ENCODE measurements at regions not wholly inside any gene's neighbourhood (a gene's known extent, or its start where the extent isn't known, plus 50 kb on each side); places are given as distances from the start of the nearest gene placed in this dataset.

DNA sequence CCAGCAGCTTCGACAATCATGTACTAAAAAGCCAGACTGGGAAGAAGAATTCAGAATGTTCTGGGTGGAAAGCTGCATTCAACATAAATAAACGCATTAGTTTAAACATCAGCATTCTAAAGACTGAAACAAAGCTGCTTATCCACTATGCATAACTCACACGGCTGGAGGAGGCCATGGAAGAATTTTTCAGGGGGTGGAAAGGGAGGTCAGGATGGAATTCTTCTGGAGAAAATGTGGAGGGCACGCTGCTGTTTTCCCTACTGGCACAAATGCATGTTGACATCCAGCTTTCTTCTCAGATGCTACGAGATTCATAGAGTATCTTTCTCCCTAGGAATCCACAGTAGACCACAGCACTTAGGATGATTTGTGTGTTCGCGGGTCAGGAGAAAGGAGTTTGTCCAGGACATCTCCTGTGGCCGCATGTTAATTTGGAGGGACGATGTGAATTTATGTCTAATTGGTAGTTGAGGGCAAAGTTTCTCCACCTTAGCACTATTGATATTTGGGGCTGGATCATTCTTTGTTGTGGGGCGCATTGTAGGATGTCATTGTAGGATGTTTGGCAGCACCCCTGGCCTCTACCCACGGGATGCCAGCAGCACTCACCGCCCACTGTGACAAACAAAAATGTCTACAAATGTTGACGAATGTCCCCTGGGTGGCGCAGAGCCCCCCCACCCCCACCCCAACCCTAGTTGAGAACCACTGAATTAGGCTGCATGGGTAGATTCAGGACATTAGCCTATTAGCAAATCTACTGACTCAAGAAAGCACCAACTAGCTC is 86.5 kb upstream of the KAZN start (continued):
- TF ChIP-seq, protein P1, sequence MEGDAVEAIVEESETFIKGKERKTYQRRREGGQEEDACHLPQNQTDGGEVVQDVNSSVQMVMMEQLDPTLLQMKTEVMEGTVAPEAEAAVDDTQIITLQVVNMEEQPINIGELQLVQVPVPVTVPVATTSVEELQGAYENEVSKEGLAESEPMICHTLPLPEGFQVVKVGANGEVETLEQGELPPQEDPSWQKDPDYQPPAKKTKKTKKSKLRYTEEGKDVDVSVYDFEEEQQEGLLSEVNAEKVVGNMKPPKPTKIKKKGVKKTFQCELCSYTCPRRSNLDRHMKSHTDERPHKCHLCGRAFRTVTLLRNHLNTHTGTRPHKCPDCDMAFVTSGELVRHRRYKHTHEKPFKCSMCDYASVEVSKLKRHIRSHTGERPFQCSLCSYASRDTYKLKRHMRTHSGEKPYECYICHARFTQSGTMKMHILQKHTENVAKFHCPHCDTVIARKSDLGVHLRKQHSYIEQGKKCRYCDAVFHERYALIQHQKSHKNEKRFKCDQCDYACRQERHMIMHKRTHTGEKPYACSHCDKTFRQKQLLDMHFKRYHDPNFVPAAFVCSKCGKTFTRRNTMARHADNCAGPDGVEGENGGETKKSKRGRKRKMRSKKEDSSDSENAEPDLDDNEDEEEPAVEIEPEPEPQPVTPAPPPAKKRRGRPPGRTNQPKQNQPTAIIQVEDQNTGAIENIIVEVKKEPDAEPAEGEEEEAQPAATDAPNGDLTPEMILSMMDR (IDR thresholded peaks at IDR 0.05): no peak
- TF ChIP-seq, protein P2, sequence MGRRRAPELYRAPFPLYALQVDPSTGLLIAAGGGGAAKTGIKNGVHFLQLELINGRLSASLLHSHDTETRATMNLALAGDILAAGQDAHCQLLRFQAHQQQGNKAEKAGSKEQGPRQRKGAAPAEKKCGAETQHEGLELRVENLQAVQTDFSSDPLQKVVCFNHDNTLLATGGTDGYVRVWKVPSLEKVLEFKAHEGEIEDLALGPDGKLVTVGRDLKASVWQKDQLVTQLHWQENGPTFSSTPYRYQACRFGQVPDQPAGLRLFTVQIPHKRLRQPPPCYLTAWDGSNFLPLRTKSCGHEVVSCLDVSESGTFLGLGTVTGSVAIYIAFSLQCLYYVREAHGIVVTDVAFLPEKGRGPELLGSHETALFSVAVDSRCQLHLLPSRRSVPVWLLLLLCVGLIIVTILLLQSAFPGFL (CRISPR knock-in tag; IDR thresholded peaks at IDR 0.05; ENCODE audit: borderline replicate concordance): no peak
- no peak for TF ChIP-seq GABPB1 (CRISPR knock-in tag; IDR thresholded peaks at IDR 0.05)

DNA sequence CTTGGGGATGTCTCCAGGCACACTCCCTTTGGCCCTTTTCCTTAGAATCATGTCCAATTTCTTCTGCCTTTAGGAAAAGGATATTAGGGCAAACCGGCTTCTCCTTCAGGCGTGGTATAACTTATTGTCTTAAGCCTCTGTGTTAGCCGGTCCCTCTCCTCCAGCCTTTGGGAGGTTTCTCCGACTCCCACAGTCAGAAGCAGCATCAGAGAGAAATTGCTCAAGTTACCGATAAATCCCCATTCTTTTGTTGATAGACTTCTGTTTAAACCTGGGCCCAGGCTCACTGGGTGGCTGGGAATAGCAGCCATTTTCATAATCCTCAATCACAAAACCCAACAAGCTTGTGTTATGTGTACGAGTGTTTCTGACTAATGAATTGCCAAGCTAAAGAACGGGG is 85.4 kb upstream of the KAZN start:
- ChIA-PET POLR2A (no interaction called here), CTCF (interaction anchor here (1.0 to 2.1 kb wide), 3 partner anchors 25 to 78 kb away, joined by 3 to 6 read pairs (median 3); no protein-coding TSS in a partner anchor)
- no peak for TF ChIP-seq NFATC4 (CRISPR knock-in tag; IDR thresholded peaks at IDR 0.05)
- no peak for TF ChIP-seq NR3C1 (CRISPR knock-in tag; conservative IDR thresholded peaks at IDR 0.05; ENCODE audit: low read depth)
- TF ChIP-seq, protein P3, sequence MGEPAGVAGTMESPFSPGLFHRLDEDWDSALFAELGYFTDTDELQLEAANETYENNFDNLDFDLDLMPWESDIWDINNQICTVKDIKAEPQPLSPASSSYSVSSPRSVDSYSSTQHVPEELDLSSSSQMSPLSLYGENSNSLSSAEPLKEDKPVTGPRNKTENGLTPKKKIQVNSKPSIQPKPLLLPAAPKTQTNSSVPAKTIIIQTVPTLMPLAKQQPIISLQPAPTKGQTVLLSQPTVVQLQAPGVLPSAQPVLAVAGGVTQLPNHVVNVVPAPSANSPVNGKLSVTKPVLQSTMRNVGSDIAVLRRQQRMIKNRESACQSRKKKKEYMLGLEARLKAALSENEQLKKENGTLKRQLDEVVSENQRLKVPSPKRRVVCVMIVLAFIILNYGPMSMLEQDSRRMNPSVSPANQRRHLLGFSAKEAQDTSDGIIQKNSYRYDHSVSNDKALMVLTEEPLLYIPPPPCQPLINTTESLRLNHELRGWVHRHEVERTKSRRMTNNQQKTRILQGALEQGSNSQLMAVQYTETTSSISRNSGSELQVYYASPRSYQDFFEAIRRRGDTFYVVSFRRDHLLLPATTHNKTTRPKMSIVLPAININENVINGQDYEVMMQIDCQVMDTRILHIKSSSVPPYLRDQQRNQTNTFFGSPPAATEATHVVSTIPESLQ (CRISPR knock-in tag; IDR thresholded peaks at IDR 0.05): no peak
- TF ChIP-seq, protein P4, sequence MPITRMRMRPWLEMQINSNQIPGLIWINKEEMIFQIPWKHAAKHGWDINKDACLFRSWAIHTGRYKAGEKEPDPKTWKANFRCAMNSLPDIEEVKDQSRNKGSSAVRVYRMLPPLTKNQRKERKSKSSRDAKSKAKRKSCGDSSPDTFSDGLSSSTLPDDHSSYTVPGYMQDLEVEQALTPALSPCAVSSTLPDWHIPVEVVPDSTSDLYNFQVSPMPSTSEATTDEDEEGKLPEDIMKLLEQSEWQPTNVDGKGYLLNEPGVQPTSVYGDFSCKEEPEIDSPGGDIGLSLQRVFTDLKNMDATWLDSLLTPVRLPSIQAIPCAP (CRISPR knock-in tag; IDR thresholded peaks at IDR 0.05): no peak
- TF ChIP-seq, protein P1 (IDR thresholded peaks at IDR 0.05): no peak
- no peak for TF ChIP-seq EMX1 (CRISPR knock-in tag; IDR thresholded peaks at IDR 0.05)
- TF ChIP-seq, protein P5, sequence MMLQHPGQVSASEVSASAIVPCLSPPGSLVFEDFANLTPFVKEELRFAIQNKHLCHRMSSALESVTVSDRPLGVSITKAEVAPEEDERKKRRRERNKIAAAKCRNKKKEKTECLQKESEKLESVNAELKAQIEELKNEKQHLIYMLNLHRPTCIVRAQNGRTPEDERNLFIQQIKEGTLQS (CRISPR knock-in tag; conservative IDR thresholded peaks at IDR 0.05): no peak
- no peak for TF ChIP-seq ETV6 (CRISPR knock-in tag; IDR thresholded peaks at IDR 0.05)
- no peak for TF ChIP-seq MYBL2 (CRISPR knock-in tag; IDR thresholded peaks at IDR 0.05)
- TF ChIP-seq, protein P6, sequence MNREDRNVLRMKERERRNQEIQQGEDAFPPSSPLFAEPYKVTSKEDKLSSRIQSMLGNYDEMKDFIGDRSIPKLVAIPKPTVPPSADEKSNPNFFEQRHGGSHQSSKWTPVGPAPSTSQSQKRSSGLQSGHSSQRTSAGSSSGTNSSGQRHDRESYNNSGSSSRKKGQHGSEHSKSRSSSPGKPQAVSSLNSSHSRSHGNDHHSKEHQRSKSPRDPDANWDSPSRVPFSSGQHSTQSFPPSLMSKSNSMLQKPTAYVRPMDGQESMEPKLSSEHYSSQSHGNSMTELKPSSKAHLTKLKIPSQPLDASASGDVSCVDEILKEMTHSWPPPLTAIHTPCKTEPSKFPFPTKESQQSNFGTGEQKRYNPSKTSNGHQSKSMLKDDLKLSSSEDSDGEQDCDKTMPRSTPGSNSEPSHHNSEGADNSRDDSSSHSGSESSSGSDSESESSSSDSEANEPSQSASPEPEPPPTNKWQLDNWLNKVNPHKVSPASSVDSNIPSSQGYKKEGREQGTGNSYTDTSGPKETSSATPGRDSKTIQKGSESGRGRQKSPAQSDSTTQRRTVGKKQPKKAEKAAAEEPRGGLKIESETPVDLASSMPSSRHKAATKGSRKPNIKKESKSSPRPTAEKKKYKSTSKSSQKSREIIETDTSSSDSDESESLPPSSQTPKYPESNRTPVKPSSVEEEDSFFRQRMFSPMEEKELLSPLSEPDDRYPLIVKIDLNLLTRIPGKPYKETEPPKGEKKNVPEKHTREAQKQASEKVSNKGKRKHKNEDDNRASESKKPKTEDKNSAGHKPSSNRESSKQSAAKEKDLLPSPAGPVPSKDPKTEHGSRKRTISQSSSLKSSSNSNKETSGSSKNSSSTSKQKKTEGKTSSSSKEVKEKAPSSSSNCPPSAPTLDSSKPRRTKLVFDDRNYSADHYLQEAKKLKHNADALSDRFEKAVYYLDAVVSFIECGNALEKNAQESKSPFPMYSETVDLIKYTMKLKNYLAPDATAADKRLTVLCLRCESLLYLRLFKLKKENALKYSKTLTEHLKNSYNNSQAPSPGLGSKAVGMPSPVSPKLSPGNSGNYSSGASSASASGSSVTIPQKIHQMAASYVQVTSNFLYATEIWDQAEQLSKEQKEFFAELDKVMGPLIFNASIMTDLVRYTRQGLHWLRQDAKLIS (CRISPR knock-in tag; IDR thresholded peaks at IDR 0.05; ENCODE audit: borderline replicate concordance): no peak
- no peak for TF ChIP-seq GRHL2 (CRISPR knock-in tag; IDR thresholded peaks at IDR 0.05; ENCODE audit: insufficient replicate concordance, severe bottlenecking)
- TF ChIP-seq ZNF423 (CRISPR knock-in tag; IDR thresholded peaks at IDR 0.05): no peak
- no peak for TF ChIP-seq CREM (CRISPR knock-in tag; IDR thresholded peaks at IDR 0.05)
- TF ChIP-seq, protein P7, sequence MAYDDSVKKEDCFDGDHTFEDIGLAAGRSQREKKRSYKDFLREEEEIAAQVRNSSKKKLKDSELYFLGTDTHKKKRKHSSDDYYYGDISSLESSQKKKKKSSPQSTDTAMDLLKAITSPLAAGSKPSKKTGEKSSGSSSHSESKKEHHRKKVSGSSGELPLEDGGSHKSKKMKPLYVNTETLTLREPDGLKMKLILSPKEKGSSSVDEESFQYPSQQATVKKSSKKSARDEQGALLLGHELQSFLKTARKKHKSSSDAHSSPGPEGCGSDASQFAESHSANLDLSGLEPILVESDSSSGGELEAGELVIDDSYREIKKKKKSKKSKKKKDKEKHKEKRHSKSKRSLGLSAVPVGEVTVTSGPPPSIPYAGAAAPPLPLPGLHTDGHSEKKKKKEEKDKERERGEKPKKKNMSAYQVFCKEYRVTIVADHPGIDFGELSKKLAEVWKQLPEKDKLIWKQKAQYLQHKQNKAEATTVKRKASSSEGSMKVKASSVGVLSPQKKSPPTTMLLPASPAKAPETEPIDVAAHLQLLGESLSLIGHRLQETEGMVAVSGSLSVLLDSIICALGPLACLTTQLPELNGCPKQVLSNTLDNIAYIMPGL (CRISPR knock-in tag; IDR thresholded peaks at IDR 0.05): no peak
- no peak for TF ChIP-seq ZNF317 (CRISPR knock-in tag; IDR thresholded peaks at IDR 0.05; ENCODE audit: borderline replicate concordance, low read depth)
- no peak for TF ChIP-seq IRF2 (CRISPR knock-in tag; IDR thresholded peaks at IDR 0.05; ENCODE audit: borderline replicate concordance, low read depth)
- TF ChIP-seq ELF4 (CRISPR knock-in tag; IDR thresholded peaks at IDR 0.05; ENCODE audit: low read depth): no peak
- Mint-ChIP-seq H3K4me1 (peaks cover 22% of the 10 kb centered on the region), H3K4me3 (no peak overlapping the region), H3K27ac (no peak overlapping the region), H3K9me3 (no peaks in the 10 kb centered on the region), H3K27me3 (ENCODE audit: low read depth) (peaks cover 9% of the 10 kb centered on the region), H3K36me3 (no peaks in the 10 kb centered on the region)
- ATAC-seq (no peak; the same call in 1 of the 2 replicates), DNase-seq (ENCODE audit: low spot score) (no peak)
